Ishikawa (cell line): ENCODE measurements at regions not wholly inside any gene's neighbourhood (a gene's known extent, or its start where the extent isn't known, plus 50 kb on each side); places are given as distances from the start of the nearest gene placed in this dataset.

Source experiments
- CEBPB ChIP-seq: IDR thresholded peaks from 2 replicates; pipeline ENCODE4 v1.6.1; 2012
- CREB1 ChIP-seq: IDR thresholded peaks from 2 replicates; pipeline ENCODE4 v1.6.1; 2012; ENCODE audit warnings: low read depth
- EGR1 ChIP-seq: IDR thresholded peaks from 2 replicates; pipeline ENCODE4 v1.6.1; 2012
- EP300 ChIP-seq: IDR thresholded peaks from 2 replicates; pipeline ENCODE4 v1.6.1; 2012; ENCODE audit warnings: borderline replicate concordance
- MAX ChIP-seq: IDR thresholded peaks from 2 replicates; pipeline ENCODE4 v1.6.1; 2012
- NFIC ChIP-seq: IDR thresholded peaks from 2 replicates; pipeline ENCODE4 v1.6.1; 2012
- RAD21 ChIP-seq: IDR thresholded peaks from 2 replicates; pipeline ENCODE4 v1.6.1; 2012; ENCODE audit warnings: low read depth
- REST ChIP-seq: IDR thresholded peaks from 2 replicates; pipeline ENCODE4 v1.6.1; 2012; ENCODE audit warnings: low read depth, mild to moderate bottlenecking
- TAF1 ChIP-seq: IDR thresholded peaks from 2 replicates; pipeline ENCODE4 v1.6.1; 2012; ENCODE audit warnings: low read depth, mild to moderate bottlenecking
- TCF12 ChIP-seq: IDR thresholded peaks from 2 replicates; pipeline ENCODE4 v1.6.1; 2012; ENCODE audit warnings: low read depth
- TEAD4 ChIP-seq: IDR thresholded peaks from 2 replicates; pipeline ENCODE4 v1.6.1; 2012
- USF1 ChIP-seq: IDR thresholded peaks from 2 replicates; pipeline ENCODE4 v1.6.1; 2012
- YY1 ChIP-seq: IDR thresholded peaks from 2 replicates; pipeline ENCODE4 v1.6.1; 2012; ENCODE audit warnings: low read depth
- ZBTB7A ChIP-seq: IDR thresholded peaks from 2 replicates; pipeline ENCODE4 v1.6.1; 2012; ENCODE audit warnings: low read depth

GRCh38 chr5:158061451-158061850 lies 202.5 kb upstream of the CLINT1 start:
- no peak for TF ChIP-seq REST
- no peak for TF ChIP-seq RAD21
- no peak for TF ChIP-seq TAF1
- TF ChIP-seq USF1: no peak
- TF ChIP-seq TEAD4: no peak
- no peak for TF ChIP-seq EP300
- no peak for TF ChIP-seq CREB1
- no peak for TF ChIP-seq MAX
- no peak for TF ChIP-seq NFIC
- no peak for TF ChIP-seq CEBPB
- TF ChIP-seq TCF12: no peak
- no peak for TF ChIP-seq ZBTB7A
- no peak for TF ChIP-seq EGR1
- no peak for TF ChIP-seq YY1
